GM21381 (cell line): ENCODE measurements at regions not wholly inside any gene's neighbourhood (a gene's known extent, or its start where the extent isn't known, plus 50 kb on each side); places are given as distances from the start of the nearest gene placed in this dataset.

Source experiments
- ATAC-seq: cut with Tn5 transposase; IDR thresholded peaks from one replicate; pipeline ENCODE4 v1.9.1; 2021; ENCODE audit warnings: mild to moderate bottlenecking, moderate library complexity; ENCODE audit not compliant: unreplicated experiment

DNA sequence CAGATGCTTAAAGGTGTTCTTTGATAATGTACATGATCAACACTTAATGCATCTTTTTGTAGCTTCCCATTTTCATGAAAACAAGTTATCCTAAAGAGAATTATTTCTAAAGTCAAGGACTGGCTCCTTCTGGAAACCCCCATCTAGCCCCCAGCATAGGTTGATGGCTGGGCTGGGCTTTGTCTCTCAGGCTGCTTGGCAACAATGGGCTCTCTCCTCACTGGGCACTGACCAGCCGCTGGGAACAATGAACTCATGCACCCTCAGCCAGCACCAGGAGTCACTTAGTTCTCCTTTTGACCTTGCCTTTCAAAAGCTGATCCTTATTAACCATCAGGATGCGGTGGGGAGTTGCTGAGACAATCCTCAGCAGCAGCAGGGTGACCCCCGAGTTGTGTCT is 293.0 kb upstream of the PLXNA2 start:
- ATAC-seq, result no peak

DNA sequence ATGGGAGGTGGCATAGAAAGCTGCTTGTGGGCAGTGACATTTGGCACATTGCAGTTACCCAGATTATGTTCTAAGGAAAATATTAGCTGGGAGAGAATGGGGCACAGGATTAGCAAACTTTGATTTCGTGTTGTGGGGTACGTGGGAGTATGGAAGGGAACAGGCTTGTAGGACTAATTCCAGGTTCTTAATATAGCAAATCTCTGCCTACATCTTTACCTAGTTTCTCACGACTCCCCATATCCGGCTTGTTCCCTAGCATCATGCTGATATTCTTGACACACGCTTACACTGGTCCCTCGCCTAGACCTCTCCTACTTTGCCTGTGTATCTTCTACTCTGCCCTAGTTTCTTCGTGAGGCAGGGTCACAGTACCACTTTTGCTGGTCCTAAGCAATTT is 293.9 kb upstream of the PLXNA2 start:
- no peak for ATAC-seq

DNA sequence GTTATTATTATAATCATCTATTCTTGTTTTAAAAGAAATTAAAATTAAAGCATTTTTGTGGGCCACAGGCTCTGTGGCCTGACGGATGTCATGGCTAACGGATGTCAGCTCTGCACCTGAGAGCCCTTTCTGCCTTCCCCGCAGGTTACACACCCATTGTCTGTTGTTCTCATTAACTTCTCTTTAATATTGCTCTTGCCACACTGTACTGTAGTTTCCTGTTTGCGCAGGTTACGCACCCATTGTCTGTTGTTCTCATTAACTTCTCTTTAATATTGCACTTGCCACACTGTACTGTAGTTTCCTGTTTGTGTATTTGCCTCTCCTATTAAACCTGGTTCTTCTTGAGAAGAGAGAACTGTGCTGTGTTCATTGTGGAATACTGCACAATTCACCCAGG is 294.4 kb upstream of the PLXNA2 start:
- ATAC-seq, result no peak

DNA sequence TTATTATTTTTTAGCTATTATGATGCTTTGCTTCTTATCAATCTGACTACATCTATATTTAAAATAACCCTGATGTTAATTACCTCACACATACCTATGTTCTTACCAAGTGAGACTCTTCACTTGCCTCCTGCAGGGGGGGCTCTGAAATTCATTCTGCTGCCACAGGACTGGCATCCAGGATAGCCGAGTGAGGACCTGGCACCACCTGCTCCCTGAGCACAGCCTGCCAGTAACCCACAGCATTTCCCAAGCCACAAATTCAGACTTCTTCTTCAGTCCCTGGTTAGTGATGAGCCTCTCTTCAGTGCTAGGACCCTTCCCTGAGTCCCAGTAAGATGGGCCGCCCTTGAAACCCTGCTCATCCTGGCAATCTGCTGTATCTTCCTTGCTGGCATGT is 296.5 kb upstream of the PLXNA2 start:
- ATAC-seq, result no peak

DNA sequence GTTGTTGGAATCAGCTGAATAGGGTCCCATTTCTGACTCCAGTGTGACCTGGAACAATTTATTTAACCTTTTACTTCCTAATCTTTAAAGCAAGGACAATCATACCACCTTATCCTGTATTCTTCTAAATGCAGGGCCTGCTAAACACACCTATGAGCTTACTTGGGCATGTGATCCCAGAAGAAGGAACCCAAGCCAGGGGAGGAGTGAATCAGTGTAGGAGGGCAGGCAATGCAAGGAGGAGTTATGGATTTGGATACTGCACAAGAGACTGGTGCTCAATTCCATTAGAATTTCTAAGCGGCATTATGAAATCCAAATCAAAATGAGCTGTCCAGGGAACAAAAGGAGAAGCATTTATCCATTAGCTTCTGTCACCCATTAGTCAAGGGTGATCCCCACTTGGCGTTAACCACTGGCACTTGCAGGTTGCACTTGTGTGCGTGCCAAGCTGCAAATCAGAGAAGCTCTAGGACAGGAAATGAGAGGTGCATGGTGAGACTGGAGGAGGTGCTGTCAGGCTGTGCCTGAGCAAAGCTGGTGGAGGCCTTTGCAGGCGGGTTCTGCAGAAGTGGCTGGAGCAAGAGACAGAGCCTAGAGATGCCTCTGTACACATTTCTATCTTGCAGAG is 297.2 kb upstream of the PLXNA2 start:
- no peak for ATAC-seq

DNA sequence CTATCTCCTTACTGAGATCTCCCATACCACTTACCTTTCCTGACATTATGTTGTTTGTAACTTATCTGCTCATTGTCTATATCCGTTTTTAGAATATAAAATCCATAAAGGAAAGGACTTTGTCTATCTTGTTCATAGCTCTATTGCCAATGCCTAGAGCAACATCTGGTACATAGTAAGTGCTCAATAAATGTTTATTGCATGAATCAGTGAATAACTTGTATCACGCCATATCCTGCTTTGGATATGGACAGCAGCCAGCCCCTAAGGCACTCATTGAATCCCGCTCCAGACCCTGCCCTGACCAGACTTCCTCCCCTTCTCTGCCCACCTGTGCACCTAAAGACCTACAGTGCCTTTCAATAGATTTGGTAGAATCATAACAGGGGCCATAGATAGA is 298.1 kb upstream of the PLXNA2 start:
- no peak for ATAC-seq

DNA sequence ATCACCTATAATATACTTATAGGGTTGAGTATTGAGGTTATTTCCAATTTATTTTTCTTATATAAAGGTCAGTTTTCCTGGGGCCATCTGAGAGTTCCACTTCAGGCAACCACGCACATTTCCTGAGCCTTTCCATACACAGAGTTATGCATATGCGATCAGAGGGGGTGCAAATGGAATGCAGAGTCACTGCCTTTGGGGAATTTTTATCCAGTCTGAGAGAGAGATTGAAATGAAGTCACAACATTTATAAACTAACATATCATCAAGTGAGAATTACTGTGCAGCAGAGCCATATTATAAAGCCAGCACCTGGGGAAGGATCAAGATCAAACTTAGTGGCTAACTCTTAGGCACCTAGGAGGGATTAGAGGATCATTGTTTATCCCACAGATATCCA is 299.9 kb upstream of the PLXNA2 start:
- ATAC-seq, result no peak

DNA sequence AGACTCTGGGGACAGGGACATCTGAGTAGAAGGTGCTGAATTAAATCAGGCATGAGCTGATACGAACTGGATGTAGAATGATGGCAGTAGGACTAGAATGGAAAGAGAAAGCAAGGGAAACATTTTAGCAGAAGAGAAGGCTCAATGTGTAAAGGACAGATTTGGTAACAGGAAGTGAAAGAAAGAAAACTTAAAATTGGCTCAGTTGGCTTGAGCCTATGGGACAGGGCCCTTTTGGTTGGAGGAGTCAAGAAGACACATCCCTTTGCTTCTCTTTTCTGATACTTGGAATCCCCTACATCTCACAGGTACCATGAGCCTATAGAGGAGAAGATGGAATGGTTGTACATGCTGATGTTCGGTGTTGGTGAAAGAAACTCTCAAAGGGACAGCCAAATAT is 300.6 kb upstream of the PLXNA2 start:
- ATAC-seq, result peak; percentile 58

DNA sequence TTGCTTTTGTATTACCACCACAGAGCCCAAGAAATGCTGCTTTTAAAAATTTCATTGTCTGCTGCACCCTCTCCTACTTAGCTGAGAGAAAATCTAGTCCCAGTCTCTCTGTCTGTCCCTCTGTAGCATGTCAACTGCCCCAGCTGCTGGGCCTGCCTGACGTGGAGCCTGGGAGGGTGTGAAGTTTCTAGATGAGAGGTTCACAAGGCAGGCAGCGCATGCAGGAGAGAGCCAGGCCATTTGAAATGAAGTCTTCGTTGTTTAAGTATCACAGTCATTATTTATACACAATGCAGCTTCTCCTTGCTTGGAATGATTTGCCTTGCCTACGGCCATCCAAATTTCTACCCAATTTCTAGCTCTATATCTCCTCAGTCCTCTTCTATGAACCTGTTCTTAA is 306.8 kb upstream of the PLXNA2 start:
- ATAC-seq, result no peak

DNA sequence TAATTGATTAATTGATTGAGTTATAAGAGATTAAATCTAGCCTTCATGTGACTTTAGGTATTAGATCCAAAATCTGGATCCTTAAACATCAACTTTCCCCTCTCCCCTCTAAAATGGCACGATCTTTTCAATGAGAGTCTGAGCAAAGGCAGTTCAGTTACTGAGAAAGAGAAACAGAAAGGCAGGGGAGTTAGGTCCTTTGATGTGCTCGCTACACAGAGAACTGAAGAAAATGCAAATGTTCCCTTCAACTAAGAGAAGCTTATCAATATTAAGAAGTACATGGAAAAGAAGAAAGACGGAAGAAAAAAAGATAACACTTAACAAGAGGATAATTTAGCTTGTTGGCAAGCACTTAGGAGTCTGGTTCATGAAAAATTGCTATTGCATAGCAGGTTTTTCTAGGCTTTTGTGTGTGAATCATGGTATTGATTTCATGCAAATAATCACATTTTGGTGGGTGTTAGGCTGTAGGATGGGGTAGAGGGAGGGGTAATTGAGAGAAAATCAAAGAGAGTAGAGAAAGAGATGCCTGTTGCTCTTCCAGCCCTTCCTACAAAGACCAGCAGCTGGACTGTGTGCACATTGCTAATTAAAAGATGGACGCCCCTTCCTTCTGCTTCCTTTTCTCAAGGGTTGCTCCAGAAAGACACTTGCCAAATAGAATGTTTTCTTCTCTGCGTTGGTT is 307.6 kb upstream of the PLXNA2 start:
- ATAC-seq, result no peak

DNA sequence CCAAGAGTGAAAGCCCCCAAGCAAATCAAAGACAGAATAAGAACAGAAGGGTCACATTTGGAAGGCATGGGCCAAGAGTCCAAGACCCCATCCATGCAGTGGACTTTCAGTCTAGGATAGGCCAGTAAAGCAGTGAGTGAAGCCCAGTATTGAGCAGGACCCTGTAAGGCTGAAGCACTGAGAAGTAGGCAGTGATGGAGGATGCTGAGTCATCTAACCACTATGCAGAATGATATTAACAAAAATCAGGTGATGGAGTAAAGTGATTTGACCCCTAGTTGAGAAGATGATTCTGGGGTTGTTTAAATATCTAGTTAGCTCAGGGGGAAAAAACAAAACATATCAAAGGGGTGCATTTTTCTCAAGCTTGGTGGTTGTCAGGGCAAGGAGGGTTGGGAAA is 308.7 kb upstream of the PLXNA2 start:
- ATAC-seq, result no peak

DNA sequence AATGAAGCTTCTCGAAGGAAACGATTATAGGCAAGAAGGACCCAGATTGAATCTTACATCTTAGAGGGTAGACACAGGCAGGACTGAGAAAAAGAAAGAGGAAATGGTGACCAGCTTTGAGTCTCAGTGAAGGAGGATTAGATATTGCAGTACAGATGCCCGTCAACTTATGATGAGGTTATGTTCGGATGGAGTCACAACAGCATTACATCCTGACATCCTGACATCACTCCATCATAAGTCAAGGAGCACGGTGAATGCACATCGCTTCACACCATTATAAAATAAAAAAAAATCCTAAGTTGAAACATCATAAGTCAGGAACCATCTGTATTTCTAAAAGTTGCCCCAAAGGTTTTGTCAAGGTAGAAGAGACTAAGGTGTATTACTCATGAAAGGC is 312.3 kb upstream of the PLXNA2 start:
- ATAC-seq, result no peak

DNA sequence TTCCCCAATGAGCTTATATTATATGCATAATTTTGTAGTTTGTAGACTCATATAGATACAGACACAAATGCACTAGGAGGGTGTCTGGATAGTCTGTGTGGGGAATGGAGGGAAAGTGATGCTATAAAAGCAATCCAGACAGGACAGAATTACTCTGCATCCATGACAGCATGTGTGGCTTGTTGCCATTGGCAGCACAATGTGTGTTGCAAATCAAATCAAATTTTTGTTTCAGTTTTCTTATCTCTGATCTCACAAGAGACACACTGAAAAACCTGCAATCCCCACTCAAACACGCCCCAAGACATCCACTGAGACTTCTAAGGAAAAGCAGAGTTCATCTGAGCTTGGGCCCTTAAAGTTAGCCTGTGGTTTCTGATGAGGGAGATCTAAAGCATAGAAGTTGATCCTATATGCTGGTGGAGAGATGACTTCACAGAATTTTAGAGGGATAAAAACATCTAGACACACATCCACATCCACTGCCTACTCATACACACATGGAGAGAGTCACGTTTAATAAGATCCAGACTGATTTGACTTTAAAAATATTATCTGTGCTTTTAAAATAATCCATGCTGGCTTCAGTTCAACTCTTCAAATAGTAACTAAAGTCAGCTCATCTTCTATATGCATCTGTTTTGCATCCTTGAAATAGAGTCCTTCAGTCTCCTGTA is 313.0 kb upstream of the PLXNA2 start:
- no peak for ATAC-seq

DNA sequence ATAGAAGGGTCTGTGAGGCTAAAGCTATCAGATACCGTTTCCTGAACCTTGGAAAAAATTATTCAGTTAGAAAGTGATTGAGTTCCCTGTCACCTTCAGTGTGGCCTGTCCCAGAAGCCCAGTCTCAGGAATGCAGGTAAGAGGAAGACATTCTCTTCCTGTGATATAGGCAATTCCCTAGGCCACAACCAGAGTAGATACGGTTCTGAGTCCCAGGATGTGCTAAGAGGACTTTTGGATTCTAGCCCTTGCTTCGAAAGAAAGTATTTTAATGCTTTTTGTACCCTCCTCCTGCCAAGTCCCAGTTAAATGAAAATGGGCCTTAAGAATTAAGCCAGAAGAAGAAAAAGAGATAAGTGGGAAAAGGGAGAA is 313.5 kb upstream of the PLXNA2 start:
- ATAC-seq, result no peak

DNA sequence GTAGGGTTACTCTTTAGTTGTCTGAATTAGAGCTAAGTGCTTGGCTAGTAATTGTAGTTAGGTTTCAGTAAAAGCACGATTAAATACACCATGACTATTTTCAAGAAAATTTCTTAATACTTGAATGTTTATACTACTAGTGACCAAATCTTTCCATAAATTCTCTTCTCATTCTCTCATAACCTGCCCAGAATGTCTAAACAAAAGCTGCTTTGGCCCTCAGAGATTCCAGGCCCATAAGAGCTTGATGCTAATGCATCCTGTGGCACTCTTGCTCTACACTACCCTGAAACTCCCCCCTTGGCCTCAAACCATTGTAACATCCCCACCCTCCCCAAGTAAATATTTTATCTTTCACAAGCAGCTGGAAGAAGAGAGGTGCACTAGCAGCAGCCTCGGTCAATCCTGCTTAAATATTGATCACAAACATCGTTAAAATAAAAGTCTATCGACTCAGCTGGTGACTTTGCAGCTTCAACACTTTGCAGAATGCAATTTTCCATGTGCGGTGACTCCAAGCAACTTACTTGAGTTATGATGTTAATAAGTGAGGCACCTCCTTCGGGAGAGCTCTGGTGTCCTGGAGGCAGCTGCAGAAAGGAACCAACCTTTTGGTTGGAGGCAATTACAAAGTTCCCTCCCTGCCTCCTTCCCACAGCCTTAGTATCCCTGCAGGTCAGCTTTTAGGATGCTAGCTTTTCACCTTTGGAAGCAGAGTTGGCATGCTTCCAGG is 315.6 kb upstream of the PLXNA2 start:
- ATAC-seq, result no peak

DNA sequence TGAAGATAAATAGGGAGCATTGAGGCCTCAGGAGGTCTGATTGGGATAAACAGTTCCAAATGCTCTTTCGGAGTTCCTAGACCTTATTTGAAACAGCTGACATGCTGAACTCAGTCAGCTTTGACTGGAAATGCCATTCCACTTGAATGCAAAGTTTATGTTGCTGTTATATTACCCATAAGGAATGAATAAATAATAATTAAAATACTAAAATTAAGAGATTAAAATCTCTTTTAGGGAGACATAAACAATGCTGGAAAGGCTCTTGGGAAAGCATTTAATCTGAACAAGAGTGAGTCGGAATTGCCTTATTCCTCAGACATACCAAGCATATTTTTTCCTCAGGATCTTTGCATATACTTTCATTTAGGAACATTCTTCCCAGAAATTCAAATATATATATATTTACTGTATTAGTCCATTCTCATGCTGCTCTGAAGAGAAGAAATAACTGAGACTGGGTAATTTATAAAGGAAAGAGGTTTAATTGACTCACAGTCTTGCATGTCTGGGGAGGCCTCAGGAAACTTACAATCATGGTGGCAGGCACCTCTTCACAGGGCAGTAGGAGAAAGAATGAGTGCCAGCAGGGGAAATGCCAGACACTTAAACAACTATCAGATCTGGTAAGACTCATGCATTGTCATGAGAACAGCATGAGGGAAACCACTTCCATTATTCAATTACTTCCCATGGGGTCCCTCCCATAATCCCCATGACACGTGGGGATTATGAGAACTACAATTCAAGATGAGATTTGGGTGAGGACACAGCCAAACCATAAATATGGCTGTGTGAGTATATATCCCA is 318.2 kb upstream of the PLXNA2 start:
- ATAC-seq, result no peak

DNA sequence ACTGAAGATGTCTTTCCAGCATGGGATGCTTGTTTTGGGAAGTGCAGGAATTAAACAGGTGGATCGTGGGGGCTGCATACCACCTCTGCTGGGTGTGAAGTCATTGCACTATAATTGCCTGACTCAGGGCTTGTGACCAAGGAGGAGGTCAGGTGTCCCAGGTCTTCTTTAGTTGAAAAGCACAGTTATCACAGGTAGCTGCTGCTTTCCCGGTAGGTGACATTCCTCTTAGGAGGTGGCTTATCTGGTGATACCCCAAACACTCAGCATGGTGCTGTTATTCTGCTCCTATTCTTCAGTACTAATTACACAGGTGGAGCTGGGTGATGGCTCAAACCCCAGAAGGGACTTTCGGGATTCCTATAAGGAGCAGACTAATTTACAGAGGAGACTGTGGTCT is 320.3 kb upstream of the PLXNA2 start:
- ATAC-seq, result no peak

DNA sequence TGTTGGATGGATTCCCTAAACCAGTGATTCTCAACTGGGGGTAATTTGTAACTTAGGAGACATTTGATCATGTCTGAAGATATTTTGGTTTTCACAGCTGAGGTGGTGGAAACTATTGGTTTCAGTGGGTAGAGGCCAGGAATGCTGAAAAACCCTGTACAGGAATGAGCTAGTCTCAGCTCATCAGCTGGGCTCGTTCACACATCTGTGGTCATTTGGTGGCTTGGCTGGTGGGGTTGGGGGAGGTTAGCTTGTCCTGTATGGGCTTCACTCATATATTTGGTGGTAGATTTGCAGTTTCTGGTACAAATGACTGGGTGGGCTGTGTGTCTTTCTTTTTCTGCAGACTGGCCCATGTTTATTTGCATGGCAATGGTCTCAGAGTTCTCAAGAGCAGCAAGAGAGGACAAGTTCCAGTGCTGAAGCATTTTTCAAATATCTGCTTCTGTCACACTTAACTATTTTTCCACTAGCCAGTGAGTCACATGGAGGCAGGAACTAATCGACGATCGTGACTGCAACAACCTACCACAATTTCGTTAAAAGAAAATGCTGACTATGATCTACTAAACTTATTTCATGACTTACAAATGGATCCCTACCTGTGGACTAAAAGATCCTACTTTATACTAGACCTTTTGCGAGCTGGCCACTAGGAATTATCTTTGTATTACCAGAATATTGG is 321.7 kb upstream of the PLXNA2 start:
- ATAC-seq, result no peak

DNA sequence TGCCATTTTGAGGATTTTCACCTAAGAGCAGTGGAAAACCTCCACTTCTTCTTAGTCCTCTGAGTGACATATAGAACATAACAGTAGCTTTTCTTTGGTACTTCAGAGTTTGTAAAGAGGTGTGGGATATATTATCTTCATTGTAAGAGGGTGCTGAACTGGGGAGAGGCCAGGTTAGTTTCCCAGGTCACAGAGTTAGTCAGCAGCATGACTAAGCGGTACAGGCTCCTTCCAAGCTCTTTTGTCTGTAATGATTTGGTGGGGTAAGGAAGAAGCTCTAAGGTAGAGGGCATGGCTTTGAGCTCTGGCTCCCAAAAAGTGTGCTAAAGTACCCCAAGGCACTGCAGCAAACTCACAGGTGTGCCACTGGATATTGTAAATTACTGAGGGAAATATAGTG is 325.0 kb upstream of the PLXNA2 start:
- no peak for ATAC-seq

DNA sequence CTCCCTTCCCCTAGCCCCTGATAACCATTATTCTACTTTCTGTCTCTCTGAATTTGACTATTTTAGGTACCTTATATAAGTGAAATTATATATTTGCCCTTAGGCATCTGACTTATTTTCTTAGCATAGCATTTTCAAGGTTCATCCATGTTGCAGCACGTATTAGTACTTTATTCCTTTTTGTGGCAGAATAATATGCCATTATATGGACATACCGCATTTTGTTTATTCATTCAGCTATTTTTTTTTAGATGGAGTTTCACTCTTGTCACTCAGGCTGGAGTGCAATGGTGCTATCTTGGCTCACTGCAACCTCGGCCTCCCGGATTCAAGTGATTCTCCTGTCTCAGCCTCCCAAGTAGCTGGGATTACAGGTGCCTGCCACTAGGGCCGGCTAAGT is 326.2 kb upstream of the PLXNA2 start:
- no peak for ATAC-seq
